ENCODE measurements at regions not wholly inside any gene's neighbourhood (a gene's known extent, or its start where the extent isn't known, plus 50 kb on each side); places are given as distances from the start of the nearest gene placed in this dataset.

DNA sequence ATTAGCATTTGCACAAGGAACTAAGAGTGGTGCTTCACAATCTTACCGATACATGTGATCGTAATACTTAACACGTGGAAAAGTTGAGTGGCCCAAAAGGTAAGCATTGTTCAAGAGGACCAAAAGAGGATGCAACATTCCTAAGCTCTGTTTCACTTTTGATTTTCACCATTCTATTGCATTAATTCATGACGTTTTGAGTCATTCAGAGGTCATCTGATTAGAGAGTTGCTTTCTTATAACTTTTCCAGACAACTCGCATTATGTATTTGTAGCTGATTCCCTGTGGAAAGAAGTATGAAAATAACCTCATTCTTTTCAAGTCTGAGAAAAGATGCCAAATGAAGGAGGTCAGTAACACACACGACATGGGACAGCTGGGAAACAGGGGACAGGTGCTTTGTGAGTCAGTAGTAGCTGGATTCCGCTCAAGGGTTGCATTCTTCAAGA is 344.4 kb downstream of the RND3 start:
- TF ChIP-seq ZNF8 (CRISPR knock-in tag; IDR thresholded peaks at IDR 0.05) (no peak), SNAI2 (CRISPR knock-in tag; IDR thresholded peaks at IDR 0.05) (peak; percentile 74; the same call in 1 of the 2 replicates), RARB (CRISPR knock-in tag; IDR thresholded peaks at IDR 0.05) (no peak), ZFP3 (CRISPR knock-in tag; IDR thresholded peaks at IDR 0.05) (no peak), GLIS3 (CRISPR knock-in tag; IDR thresholded peaks at IDR 0.05) (no peak)
- TF ChIP-seq, protein P1, sequence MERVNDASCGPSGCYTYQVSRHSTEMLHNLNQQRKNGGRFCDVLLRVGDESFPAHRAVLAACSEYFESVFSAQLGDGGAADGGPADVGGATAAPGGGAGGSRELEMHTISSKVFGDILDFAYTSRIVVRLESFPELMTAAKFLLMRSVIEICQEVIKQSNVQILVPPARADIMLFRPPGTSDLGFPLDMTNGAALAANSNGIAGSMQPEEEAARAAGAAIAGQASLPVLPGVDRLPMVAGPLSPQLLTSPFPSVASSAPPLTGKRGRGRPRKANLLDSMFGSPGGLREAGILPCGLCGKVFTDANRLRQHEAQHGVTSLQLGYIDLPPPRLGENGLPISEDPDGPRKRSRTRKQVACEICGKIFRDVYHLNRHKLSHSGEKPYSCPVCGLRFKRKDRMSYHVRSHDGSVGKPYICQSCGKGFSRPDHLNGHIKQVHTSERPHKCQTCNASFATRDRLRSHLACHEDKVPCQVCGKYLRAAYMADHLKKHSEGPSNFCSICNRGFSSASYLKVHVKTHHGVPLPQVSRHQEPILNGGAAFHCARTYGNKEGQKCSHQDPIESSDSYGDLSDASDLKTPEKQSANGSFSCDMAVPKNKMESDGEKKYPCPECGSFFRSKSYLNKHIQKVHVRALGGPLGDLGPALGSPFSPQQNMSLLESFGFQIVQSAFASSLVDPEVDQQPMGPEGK (CRISPR knock-in tag; IDR thresholded peaks at IDR 0.05; ENCODE audit: borderline replicate concordance): no peak

Measured in SK-N-SH treated with all-trans-retinoic acid at 6 μM for 48 hours (cell line).